ENCODE measurements at regions not wholly inside any gene's neighbourhood (a gene's known extent, or its start where the extent isn't known, plus 50 kb on each side); places are given as distances from the start of the nearest gene placed in this dataset.

- no peak for DNase-seq
These were observed 241.7 kb upstream of the MTNR1B start for GRCh38 chr11:92727769-92728168.

- no peak for DNase-seq
These were observed 240.8 kb upstream of the MTNR1B start for GRCh38 chr11:92728628-92729027.

- DNase-seq, result no peak
These were observed 234.4 kb upstream of the MTNR1B start for GRCh38 chr11:92735039-92735438.

GRCh38 chr11:92738276-92738675 is 231.2 kb upstream of the MTNR1B start:
- DNase-seq, result no peak

- no peak for DNase-seq
These were observed 230.4 kb upstream of the MTNR1B start for GRCh38 chr11:92739041-92739440.

GRCh38 chr11:92739491-92739890 is 230.0 kb upstream of the MTNR1B start:
- DNase-seq, result no peak

GRCh38 chr11:92740276-92740675 is 229.2 kb upstream of the MTNR1B start:
- no peak for DNase-seq

- DNase-seq, result no peak
These were observed 224.4 kb upstream of the MTNR1B start for GRCh38 chr11:92744929-92745585.

- DNase-seq, result no peak
These were observed 218.7 kb upstream of the MTNR1B start for GRCh38 chr11:92750794-92751193.

GRCh38 chr11:92751594-92751993 is 217.9 kb upstream of the MTNR1B start:
- DNase-seq, result no peak

GRCh38 chr11:92752122-92752521 is 217.3 kb upstream of the MTNR1B start:
- no peak for DNase-seq

GRCh38 chr11:92753161-92753560 is 216.3 kb upstream of the MTNR1B start:
- no peak for DNase-seq

- DNase-seq, result no peak
These were observed 211.1 kb upstream of the MTNR1B start for GRCh38 chr11:92758241-92758780.

GRCh38 chr11:92759571-92760214 is 209.8 kb upstream of the MTNR1B start:
- DNase-seq, result no peak

- DNase-seq, result no peak
These were observed 207.3 kb upstream of the MTNR1B start for GRCh38 chr11:92762121-92762540.

- no peak for DNase-seq
These were observed 206.1 kb upstream of the MTNR1B start for GRCh38 chr11:92763336-92763735.

- no peak for DNase-seq
These were observed 205.3 kb upstream of the MTNR1B start for GRCh38 chr11:92764128-92764527.

- DNase-seq, result no peak
These were observed 204.2 kb upstream of the MTNR1B start for GRCh38 chr11:92765082-92765840.

- DNase-seq, result no peak
These were observed 203.5 kb upstream of the MTNR1B start for GRCh38 chr11:92765965-92766371.

- no peak for DNase-seq
These were observed 202.8 kb upstream of the MTNR1B start for GRCh38 chr11:92766698-92767097.

GRCh38 chr11:92767416-92767815 is 202.0 kb upstream of the MTNR1B start:
- DNase-seq, result no peak

- no peak for DNase-seq
These were observed 201.2 kb upstream of the MTNR1B start for GRCh38 chr11:92768121-92768840.

- DNase-seq, result no peak
These were observed 200.3 kb upstream of the MTNR1B start for GRCh38 chr11:92769112-92769511.

Data from SW 1271 (cell line).